Renal cortical epithelial cell (primary cell): ENCODE measurements at regions not wholly inside any gene's neighbourhood (a gene's known extent, or its start where the extent isn't known, plus 50 kb on each side); places are given as distances from the start of the nearest gene placed in this dataset.
A peak's percentile ranks its signal among the peaks of the same experiment; 100 is the strongest.

Experiments
- DNase-seq: peaks from one replicate; pipeline ENCODE4 v3.0.0-alpha.2; 2011; ENCODE audit warnings: low read depth

DNA sequence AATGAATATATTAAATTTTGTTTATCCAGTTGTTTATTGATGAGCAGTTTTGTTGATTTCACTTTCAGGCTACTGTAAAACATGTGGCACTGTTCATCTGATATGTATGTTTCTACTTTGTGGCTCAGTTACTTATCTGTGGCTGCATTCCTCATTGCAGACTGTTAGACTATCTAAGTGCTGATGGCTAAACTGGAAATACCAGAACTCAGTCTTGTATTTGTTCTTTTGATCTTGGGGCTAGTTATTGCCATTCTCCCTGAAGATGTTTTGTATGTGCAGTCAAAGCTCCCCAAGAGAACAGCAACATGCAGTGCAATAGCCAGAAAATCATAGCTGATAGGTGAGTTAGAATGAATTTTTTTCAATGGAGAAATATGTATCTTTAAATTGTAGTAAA lies 162.2 kb downstream of the GADD45G start:
- no peak for DNase-seq

DNA sequence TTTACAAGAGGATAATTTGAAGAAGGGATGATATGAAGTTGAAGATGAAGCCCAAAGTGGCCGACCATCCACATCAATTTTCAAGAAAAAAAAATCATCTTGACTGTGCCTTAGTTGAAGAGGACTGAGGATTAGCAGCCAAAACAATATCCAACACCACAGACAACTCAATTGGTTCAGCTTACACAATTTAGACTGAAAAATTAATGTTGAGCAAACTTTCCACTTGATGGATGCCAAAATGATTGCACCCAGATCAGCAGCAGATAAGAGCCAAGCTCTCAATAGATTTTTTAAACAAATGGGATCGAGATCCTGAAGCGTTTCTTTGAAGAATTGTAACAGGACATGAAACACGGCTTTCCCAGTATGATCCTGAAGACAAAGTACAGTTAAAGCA lies 163.2 kb downstream of the GADD45G start:
- no peak for DNase-seq

DNA sequence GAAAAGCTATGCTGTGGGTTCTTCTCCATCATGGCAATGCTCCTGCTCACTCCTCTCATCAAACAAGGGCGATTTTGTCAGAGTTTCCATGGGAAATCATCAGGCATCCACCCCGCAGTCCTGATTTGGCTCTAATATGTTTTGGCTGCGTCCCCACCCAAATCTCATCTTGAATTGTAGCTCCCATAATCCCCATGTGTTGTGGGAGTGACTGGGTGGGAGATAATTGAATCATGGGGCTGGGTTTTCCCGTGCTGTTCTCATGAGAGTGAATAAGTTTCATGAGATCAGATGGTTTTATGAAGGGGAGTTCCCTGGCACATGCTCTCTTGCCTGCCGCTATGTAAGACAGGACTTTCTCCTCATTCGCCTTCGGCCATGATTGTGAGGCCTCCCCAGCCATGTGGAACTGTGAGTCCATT lies 163.8 kb downstream of the GADD45G start:
- no peak for DNase-seq

DNA sequence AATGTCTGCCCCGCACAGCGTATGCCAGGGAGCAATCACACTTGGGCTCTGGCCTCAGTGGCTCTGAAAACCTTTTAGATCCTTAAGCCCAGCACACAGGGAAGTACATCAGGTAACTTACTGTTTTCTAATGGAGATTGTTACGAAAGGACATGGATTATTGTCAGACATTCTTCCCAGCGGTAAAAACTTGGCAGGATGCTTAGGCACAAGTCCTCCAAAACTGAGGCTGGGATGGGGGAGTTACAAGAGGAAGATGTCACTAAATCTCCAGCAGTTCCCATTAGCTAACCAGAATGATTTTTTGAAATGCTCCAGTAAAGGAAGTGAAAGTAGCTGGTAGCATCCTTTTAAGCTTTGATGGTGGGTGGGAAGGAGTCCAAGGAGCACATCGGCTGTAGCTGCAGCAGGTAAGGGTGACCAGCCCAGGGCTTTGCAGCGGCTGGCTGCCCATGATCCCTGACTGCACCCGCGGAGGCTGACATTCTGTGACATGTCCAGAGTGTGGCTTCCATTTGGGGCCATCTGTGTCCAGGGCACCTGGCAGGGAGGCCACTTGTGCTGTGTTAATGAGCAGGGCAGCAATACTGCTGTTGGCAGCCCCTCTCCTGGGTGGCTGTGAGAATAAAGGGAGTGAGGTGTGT lies 165.8 kb downstream of the GADD45G start:
- no peak for DNase-seq

DNA sequence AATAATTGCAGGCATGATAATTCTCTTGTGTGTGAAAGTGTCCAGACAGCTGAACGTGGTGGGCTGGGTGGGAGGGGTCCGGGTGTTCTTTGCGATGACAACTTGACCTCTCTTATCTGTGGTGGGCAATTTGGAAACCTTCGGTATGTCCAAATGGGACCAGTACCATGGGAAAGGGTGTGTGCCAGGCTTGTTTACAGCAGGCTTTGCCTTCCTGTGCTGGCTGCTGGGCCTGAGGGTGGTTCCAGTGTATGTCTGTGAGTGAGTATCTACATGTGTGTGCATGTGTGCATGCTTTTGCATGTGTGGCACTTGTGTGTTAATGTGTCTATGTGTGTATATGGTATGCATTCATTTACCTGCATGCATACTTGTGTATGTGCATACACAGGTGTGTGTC lies 166.4 kb downstream of the GADD45G start:
- DNase-seq: no peak

DNA sequence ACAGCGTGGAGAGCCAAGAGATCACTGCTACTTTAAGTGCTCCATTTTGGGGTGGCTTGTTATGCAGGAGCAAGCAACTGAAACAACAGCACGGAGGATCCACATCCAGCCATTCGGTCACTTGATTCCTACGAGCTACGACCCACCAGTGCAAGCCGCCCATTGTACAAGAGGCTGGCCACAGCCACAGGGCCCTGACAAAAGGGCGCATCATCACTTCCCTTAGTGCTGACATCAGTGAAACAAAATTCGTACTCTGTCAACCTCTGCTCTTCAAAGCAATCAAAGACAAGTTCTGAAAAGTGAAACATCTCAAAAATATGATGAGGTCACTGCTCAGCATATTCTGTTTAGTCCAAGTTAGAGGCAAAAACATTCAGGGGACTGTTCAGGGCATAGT lies 168.4 kb downstream of the GADD45G start:
- no peak for DNase-seq

DNA sequence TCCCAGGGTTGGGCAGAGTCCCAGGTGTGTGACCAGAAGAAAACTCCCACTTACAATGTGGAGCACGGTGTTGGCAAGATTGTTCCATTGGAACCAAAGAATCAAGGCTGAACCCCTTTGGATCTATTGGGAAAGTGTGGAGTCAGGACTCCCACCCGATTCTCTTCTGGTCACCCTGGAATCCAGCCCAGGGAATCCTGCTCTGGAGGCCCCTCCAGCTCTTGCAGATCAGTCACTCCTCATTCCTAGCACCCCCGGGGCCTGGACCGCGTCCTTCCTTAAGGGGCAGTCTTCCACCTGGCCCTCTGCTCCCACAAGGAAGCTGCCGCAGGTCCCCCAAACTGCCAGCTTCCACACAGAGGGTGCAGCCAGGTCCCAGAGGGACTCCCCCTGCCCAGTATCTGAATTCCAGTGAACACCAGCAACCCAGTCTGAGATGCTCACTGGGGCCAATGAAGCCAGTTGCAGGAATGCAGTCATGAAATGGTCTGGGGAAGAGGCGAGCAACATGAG lies 170.1 kb downstream of the GADD45G start:
- DNase-seq: no peak

DNA sequence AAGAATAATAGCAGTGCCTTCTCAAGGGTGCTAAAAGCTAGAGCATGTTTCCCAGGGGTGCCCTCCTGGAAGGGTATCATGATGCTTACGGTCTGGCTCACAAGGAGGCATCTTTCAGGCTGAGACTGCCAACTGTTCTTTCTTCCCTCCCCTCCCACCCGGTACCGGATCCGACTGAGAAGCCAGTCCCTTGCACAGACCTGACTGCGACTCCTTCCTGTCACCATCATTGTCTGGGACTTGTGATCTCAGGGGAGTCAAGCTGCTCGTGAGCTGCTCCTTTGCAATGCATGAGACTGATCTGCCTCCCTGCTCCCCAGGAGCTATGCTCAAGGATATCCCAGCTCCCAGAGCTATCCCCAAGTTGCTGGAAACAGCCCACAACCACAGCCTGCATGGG lies 170.8 kb downstream of the GADD45G start:
- no peak for DNase-seq

DNA sequence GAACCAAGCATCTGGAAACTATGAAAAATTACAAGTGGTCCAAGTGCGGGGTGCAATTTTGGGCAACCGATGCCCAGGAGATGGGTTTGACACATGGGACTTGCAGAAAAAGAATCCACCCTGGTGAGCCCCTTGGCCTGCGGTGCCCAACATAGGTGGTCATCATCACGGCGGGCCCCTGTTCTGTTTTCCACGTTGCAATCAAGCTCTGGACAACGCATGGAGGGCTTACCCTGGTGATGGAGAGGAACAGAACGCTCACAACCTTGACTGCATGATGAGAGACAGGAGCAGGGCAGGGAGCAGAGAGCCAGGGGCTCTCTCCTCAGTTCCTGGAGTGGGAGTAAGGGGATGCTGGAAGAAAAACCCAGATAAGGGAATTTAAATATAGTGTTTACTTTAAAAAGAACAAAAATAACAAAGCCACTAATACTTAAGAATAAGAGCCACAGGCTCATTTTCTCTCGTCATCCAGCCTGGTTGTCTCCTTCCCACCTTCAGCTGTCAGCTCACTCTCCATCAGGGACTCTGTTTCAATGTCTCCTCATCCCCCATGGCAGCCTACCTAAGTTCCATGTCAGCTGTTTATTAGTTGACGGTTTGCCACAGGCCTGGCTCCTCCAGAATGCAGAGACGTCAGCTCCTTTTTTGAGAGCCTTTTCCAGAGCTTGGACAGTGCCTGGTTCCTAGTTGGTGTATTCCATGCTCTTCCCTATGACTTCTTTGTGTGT lies 172.1 kb downstream of the GADD45G start:
- DNase-seq: no peak

DNA sequence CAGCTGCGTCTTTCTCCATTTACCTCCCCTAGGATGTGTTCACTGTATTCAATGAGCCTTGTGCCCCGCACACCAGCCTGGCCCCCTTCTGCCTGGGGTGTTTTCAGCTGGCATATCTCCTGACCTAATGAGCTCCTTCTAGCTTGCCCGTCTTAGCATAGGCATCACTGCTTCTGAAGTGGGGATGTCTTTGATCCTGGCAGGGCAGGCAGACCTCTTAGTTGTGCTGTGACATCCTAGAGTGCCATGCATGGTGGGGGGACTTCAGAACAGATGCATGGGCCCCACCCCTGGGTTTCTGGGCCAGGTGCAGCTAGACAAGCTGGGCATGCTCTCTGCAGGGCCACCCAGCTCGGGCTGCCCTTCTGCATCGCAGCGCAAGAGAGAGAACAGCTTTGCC lies 172.7 kb downstream of the GADD45G start:
- DNase-seq: no peak

DNA sequence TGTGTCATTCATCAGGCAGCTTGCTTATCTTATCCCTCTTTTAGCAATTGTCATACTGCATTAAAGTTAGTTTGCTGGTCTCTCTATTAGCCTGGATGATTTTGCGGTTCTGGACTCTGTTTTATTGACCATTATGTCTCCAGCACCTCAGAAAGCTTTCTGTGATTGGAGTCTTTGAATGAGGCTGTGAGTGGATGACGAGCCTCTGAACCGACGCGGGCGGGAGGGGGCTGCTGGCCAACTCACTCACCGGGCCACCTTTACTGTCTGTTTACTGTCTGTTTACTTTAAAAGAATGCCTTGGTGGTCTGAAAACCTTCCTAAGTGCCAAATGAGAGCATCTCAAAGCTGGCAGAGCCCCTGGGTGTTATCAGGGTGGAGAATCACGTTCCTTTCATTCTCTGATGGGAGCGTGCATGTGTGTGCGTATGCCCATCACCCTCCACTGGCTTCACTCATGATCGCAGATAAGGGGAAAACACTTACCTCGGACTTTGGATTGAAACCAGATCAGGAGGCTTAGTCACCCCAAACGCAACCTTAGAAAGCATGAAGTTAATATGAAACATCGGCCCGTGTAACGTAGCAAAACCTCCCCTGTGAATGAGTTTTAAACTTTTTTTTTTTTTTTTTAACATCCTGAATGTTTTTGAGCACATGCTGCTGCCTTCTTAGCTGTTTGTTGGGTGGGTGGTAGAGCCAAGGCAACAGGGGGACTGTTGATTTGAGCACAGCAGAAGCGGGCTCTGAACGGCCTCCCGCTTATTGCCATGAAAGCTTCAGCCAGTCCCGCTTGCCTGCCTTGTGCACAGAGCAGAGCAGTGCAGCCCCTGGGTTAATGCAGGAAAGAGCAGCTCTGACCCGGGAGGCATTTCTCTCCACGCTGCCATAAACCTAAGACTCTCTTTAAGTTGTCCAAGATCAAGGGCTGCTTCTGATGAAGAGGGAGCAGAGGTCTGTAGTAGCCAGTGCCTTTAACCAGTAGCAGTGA lies 173.6 kb downstream of the GADD45G start:
- DNase-seq: peak; percentile 22

DNA sequence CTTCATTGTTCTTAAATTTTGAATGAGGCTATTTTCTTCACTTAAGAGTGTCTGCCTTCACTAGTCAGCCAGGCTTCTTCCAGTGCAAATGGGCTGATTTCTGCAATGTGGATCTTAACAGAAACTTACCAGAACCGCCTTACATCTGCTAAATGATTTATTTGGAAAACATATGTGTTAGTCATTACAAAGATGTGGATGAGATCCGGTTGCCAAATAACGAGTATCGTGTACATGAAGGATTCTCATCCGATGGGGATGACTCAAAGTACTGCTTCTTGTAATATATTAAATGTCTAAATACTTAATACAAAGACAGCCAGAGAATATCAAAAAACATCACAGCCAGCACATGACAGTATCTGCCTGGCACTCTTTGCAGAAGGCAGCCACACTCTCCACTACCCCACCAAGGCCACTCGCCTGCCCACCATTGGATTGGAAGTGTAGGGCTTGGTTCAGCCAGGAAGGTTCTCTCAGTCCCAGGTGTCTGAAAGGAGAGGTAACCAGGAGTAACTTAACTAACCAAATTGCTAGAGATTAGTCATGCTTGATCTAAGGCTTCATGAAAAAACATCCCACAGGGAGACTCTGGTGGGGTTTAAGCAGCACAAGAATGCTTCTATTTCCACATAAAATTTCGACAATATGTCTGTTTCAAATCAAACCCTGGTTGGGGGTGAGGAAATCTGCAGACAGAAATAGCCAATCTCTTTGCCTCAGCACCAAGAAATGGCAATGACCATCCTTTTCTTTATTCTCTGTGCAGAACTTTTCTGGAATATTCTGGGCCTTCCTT lies 174.8 kb downstream of the GADD45G start:
- no peak for DNase-seq

DNA sequence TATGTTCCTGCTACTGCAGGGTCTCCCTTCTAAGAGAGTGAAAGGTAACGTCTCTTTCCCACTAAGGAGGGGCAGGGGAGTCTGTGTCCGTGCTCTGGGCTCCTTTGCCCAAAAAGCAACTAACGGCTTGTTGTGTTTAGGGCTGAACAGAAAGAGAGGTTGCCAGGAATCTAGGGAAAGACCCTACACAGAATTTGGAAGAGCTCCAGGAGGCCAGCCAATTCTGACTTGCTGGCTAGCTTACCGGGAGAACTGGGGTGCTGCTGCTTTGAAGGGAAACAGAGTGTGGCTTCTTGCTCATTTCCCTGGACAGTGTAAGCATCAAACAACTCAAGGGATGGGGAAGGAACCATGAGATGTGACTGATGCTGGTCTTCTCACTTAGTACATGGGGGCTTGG lies 176.1 kb downstream of the GADD45G start:
- no peak for DNase-seq

DNA sequence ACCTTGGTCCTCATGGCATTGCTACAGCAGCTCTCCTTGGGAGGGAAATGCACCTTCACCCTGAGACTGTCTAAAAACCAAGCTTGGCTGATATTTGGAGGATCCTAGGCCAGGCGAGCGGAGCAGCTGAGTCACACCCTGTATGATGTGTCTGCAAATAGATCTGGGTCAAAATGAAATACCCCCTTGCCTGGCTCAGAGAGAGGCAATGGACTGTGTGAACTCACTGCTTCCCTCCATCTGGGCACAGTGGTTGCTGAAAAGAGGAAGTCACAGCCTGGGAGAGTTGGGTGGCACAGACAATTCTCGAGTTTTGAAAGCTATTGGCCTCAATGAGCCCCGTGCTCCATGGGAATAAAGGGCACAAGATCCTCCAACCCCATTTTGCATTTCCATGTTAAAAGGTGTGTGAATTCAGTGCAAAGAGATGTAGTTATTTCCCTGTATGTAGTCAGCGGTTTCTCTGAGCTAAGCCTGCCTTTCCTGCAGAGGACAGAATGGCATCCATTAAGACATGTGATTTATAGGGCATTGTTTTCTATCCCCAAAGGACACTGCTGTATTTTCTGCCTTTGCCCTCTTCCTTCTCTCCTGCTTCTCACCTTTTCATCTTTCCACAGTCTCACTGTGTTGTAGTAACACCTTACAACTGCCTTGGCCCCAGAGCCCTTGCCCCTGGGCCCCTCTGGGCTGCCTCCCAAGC lies 177.2 kb downstream of the GADD45G start:
- no peak for DNase-seq

DNA sequence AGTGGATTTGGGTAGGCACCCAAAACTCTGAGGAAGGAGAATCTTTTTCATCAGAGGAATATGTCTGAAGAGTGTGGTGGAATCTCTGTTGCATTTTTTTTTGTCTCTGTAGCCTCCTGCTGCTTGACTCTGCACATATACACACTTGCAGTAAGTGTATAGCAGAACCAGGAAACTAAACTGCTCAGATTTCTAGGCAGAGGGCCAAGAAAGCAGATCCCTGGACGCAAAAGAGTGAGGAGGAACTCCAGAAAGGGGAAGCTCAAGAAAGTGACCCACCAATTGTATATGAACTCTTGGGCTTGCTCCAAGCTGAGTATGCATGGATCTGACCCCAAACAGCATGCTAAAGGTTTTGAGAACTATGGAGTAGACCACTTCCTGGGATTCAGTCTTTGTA lies 181.8 kb downstream of the GADD45G start:
- DNase-seq: peak; percentile 19

DNA sequence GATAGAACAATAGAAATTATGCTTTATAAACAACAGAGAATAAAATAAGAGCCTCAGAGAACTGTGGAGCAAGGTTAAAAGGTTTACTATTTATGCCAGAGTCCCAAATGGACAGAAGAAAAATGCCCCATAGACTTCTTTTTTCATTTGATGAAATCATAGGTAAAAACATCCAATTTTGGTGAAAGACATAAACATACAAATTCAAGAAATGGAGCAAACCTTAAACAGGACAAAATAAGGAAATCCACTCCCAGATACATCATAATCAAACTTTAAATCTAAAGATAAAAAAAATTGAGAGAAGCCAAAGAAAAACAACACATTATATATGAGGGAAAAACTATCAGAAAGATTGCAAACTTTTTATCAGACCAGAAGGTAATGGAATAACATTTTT lies 182.8 kb downstream of the GADD45G start:
- DNase-seq: no peak

DNA sequence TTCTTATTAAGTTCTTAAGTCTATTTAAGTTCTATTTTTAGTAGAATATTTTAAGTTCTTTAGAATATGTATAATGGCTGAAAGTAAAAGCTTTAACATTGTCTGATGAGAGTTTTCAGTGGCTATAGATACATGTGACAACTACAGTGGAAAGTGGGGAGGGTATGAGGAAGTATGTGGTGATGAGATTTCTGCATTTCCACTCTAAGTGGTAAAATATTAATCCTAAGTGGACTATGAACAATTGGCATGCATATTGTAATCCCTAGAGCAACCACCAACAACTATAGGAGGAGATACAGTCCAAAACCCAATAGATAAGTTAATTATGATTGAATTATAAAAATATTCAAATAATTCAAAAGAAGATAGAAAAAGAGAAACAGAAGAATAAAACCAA lies 183.6 kb downstream of the GADD45G start:
- DNase-seq: no peak

DNA sequence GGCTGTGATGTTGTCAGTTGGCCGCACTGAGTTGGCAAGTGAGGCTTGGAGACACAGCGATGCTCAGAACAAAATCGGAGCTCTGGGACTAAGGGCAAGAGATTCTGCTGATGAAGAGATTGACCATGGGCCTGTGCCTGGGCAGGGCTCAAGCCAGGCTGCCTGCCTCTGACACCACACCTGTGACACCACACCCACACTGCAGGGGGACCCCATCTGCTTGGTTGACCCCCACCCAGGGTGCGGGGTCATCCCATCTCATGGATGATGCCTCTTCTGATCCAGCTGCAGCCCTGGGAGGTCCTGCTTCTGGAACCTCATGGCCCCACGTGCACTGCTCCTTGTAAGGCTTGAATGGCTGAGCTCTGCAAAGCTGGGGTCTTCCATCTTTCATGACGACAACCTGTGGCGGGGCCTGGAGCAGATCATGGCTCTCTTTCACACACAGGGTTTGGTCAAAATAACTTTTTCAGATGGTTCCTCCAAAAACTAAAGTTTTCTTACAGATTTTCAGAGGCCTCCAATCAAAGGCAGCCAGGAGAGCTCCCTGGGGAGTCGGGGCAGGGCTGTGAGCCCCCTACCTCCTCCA lies 185.2 kb downstream of the GADD45G start:
- DNase-seq: no peak

DNA sequence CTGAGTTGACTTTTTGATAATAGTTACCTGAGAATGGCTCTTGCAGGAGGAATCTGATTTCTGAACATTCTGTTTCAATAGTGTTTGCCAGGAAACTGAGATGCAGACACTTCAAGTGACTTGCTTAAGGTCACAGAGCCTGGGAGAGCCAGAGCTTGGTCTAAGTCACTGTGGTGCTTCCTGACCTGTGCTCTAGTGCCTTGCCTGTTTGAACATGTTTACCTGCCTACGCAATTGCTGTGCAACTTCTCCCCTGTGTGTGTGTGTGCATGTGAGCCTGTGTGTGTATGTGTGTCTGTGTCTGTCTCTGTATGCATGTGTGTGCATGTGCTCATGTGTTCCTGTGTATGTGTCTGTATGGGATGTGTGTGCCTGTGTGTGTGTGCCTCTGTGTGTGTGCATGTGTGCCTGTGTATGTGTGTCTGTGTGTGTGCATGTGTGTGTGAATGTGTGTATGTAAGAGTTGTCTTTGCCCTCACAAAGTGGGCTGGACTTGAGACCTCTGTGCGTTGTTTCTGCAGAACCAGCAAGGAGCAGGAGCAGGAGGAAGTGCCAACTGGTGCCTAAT lies 185.8 kb downstream of the GADD45G start:
- no peak for DNase-seq

DNA sequence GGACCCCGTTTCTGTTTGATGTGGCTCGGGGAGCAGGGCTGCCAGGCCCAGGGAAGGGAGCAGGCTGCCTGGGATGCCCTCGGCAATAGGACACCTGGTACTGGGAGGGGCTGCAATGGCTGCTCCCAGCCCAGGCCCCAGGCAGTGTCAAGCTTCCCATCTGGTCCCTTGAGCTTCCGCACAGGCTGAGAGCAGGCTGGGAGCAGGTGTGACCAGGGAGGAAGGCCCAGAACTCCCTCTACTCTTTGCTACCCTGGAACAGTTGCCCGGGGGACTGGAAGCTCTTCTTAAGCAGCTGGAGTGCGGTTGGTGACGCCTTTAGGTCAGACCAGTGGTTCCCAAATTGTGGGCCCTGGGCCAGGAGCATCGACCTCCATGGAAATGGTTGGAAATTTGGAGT lies 186.9 kb downstream of the GADD45G start:
- DNase-seq: no peak
